Right lobe of liver (tissue), 4 donors: ENCODE measurements at regions not wholly inside any gene's neighbourhood (a gene's known extent, or its start where the extent isn't known, plus 50 kb on each side); places are given as distances from the start of the nearest gene placed in this dataset.

Experiments used
- CTCF ChIP-seq, 4 donors: fragments of 200-600 bp in 3 of 4; fragments of 450-650 bp in 1 of 4; IDR thresholded peaks; one replicate each; pipeline versions ENCODE4 v1.5.1 to v1.8.0; 2016 to 2022; ENCODE audit warnings: antibody characterized with exemption in 4 of 4, mild to moderate bottlenecking in 2 of 4
- POLR2A ChIP-seq: fragments of 450-650 bp; IDR thresholded peaks from one replicate; pipeline ENCODE4 v1.6.1; 2017; ENCODE audit warnings: antibody characterized with exemption, mild to moderate bottlenecking
- donor health status: DM: no; HTN: no; CAD: no.
- donor health status: DM: no; HTN: no; CAD: no.
- donor health status: DM: no; HTN: yes; CAD: no.

- TF ChIP-seq CTCF (IDR thresholded peaks at IDR 0.05) (no peak), POLR2A (no peak)
Observed at GRCh38 chr1:38561110-38561509, 298.5 kb downstream of the RRAGC start.
